ENCODE measurements at regions not wholly inside any gene's neighbourhood (a gene's known extent, or its start where the extent isn't known, plus 50 kb on each side); places are given as distances from the start of the nearest gene placed in this dataset.
"Not testable (repeated sequence)": the region's sequence is repeated elsewhere in the genome, so short reads cannot be mapped to it uniquely, and the experiment has no call there.

DNA sequence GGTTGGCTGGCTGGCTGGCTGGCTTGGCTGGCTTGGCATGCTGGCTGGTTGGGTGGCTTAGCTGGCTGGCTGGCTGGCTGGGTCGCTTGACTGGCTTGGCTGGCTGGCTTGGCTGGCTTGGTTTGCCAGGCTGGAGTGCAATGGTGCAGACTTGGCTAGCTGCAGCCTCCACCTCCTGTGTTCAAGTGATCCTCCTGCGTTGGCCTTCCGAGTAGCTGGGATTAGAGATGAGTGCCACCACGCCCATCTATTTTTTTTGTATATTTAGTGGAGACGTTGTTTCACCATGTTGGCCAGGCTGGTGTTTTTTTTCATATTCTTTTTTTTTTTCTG, 2809.5 kb downstream of the RPIA start:
- not testable (repeated sequence) for H3K4me1 Mint-ChIP-seq; H3K4me3 Mint-ChIP-seq; ATAC-seq; H3K27ac Mint-ChIP-seq; H3K27me3 Mint-ChIP-seq; DNase-seq; H3K9me3 ChIP-seq (ENCODE audit: control insufficient read depth, low read length, poor library complexity, severe bottlenecking); H3K36me3 Mint-ChIP-seq (ENCODE audit: low read depth)

DNA sequence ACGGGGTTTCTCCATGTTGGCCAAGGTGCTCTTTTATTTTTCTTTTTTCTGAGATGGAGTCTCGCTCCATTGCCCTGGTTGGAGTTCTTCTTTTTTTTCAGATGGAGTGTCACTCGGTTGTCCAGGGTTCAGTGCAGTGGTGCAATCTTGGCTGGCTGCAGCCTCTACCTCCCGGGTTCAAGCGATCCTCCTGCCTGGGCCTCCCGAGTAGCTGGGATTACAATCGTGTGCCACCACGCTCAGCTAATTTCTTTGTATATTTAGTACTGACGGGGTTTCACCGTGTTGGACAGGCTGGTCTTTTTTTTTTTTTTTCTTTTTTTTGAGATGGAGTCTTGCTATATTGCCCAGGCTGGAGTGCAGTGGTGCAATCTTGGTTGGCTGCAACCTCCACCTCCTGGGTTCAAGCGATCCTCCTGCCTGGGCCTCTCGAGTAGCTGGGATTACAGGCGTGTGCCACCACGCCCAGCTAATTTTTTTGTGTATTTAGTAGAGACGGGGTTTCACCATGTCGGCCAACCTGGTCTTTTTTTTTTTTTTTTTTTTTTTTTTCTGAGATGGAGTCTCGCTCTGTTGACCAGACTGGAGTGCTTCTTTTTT, 2810.1 kb downstream of the RPIA start:
- not testable (repeated sequence) for ATAC-seq; DNase-seq; H3K9me3 ChIP-seq (ENCODE audit: control insufficient read depth, low read length, poor library complexity, severe bottlenecking); H3K36me3 Mint-ChIP-seq (ENCODE audit: low read depth); H3K27ac Mint-ChIP-seq; H3K4me1 Mint-ChIP-seq; H3K27me3 Mint-ChIP-seq; H3K4me3 Mint-ChIP-seq

GRCh38 chr2:91503572-91503958, 2812.1 kb downstream of the RPIA start:
- H3K4me1 Mint-ChIP-seq; H3K27ac Mint-ChIP-seq; ATAC-seq; H3K36me3 Mint-ChIP-seq (ENCODE audit: low read depth); H3K9me3 ChIP-seq (ENCODE audit: control insufficient read depth, low read length, poor library complexity, severe bottlenecking); H3K4me3 Mint-ChIP-seq; H3K27me3 Mint-ChIP-seq; DNase-seq: not testable (repeated sequence)

DNA sequence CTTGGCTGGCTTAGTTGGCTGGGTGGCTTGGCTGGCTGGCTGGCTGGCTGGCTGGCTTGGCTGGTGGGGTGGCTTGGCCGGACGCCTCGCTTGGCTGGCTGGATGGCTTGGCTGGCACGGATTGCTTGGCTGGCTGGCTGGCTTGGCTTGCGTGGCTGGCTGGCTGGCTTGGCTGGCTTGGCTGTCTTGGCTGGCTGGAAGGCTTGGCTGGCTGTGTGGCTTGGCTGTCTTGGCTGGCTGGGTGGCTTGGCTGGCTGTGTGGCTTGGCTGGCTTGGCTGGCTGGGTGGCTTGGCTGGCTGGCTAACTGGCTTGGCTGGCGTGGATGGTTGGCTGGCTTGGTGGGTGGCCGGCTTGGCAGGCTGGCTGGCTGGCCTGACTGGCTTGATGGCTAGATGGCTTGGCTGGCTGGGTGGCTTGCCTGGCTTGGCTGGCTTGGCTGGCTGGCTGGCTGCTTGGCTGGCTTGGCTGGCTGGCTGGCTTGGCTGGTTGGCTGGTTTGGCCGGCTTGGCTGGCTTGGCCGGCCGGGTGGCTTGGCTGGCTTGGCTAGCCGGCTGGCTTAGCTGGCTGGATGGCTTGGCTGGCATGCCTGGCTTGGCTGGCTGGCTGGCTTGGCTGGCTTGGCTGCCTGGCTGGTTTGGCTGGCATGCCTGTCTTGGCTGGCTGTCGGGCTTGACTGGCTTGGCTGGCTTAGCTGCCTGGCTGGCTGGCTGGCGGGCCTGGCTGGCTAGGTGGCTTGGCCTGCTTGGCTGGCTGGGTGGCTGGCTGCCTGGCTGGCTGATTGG, 2812.7 kb downstream of the RPIA start:
- H3K9me3 ChIP-seq (ENCODE audit: control insufficient read depth, low read length, poor library complexity, severe bottlenecking); H3K4me1 Mint-ChIP-seq; H3K36me3 Mint-ChIP-seq (ENCODE audit: low read depth); H3K4me3 Mint-ChIP-seq; ATAC-seq; DNase-seq; H3K27me3 Mint-ChIP-seq; H3K27ac Mint-ChIP-seq: not testable (repeated sequence)

GRCh38 chr2:91508816-91509215, 2817.3 kb downstream of the RPIA start:
- not testable (repeated sequence) for ATAC-seq

GRCh38 chr2:91509276-91509675, 2817.8 kb downstream of the RPIA start:
- DNase-seq; H3K4me3 Mint-ChIP-seq; ATAC-seq; H3K27ac Mint-ChIP-seq; H3K27me3 Mint-ChIP-seq; H3K4me1 Mint-ChIP-seq; H3K36me3 Mint-ChIP-seq (ENCODE audit: low read depth); H3K9me3 ChIP-seq (ENCODE audit: control insufficient read depth, low read length, poor library complexity, severe bottlenecking): not testable (repeated sequence)

More at GRCh38 chr2:91508816-91509215, 2817.3 kb downstream of the RPIA start:
- not testable (repeated sequence) for H3K4me3 Mint-ChIP-seq; H3K9me3 ChIP-seq (ENCODE audit: control insufficient read depth, low read length, poor library complexity, severe bottlenecking); DNase-seq; H3K27ac Mint-ChIP-seq; H3K36me3 Mint-ChIP-seq (ENCODE audit: low read depth); H3K27me3 Mint-ChIP-seq; H3K4me1 Mint-ChIP-seq

GRCh38 chr2:91511166-91511565, 2819.7 kb downstream of the RPIA start:
- ATAC-seq; H3K36me3 Mint-ChIP-seq (ENCODE audit: low read depth); H3K27ac Mint-ChIP-seq; H3K27me3 Mint-ChIP-seq; DNase-seq; H3K4me1 Mint-ChIP-seq; H3K9me3 ChIP-seq (ENCODE audit: control insufficient read depth, low read length, poor library complexity, severe bottlenecking); H3K4me3 Mint-ChIP-seq: not testable (repeated sequence)

- not testable (repeated sequence) for H3K9me3 ChIP-seq (ENCODE audit: control insufficient read depth, low read length, poor library complexity, severe bottlenecking); H3K27me3 Mint-ChIP-seq; H3K36me3 Mint-ChIP-seq (ENCODE audit: low read depth); H3K4me1 Mint-ChIP-seq; H3K27ac Mint-ChIP-seq; H3K4me3 Mint-ChIP-seq; DNase-seq; ATAC-seq
Observed at GRCh38 chr2:91515966-91516365, 2824.5 kb downstream of the RPIA start.

DNA sequence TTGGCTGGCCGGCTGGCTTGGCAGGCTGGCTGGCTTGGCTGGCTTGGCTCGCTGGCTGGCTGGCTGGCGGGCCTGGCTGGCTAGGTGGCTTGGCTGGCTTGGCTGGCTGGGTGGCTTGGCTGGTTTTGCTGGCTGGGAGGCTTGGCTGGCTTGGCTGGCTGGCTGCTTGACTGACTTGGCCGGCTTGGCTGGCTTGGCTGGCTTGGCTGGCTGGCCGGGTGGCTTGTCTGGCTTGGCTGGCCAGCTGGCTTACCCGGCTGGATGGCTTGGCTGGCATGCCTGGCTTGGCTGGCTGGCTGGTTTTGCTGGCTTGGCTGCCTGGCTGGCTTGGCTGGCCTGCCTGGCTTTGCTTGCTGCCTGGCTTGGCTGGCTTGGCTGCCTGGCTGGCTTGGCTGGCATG, 2825.2 kb downstream of the RPIA start:
- not testable (repeated sequence) for ATAC-seq; DNase-seq; H3K4me3 Mint-ChIP-seq; H3K27me3 Mint-ChIP-seq; H3K4me1 Mint-ChIP-seq; H3K27ac Mint-ChIP-seq; H3K9me3 ChIP-seq (ENCODE audit: control insufficient read depth, low read length, poor library complexity, severe bottlenecking); H3K36me3 Mint-ChIP-seq (ENCODE audit: low read depth)

GRCh38 chr2:91517846-91518245, 2826.4 kb downstream of the RPIA start:
- not testable (repeated sequence) for H3K27ac Mint-ChIP-seq; H3K27me3 Mint-ChIP-seq; H3K9me3 ChIP-seq (ENCODE audit: control insufficient read depth, low read length, poor library complexity, severe bottlenecking); H3K4me3 Mint-ChIP-seq; H3K36me3 Mint-ChIP-seq (ENCODE audit: low read depth); ATAC-seq; DNase-seq; H3K4me1 Mint-ChIP-seq

DNA sequence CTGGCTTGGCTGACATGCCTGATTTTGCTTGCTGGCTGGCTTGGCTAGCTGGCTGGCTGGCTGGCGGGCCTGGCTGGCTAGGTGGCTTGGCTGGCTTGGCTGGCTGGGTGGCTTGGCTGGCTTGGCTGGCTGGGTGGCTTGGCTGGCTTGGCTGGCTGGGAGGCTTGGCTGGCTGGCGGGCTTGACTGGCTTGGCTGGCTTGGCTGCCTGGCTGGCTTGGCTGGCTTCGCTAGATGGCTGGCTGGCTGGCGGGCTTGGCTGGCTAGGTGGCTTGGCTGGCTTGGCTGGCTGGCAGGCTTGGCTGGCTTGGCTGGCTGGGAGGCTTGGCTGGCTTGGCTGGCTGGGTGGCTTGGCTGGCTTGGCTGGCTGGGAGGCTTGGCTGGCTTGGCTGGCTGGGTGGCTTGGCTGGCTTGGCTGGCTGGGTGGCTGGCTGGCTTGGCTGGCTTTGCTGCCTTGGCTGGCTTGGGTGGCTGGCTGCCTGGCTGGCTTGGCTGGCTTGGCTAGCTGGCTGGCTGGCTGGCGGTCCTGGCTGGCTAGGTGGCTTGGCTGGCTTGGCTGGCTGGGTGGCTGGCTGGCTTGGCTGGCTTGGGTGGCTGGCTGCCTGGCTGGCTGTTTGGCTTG, 2827.0 kb downstream of the RPIA start:
- not testable (repeated sequence) for H3K9me3 ChIP-seq (ENCODE audit: control insufficient read depth, low read length, poor library complexity, severe bottlenecking); H3K4me1 Mint-ChIP-seq; DNase-seq; H3K4me3 Mint-ChIP-seq; H3K27me3 Mint-ChIP-seq; H3K36me3 Mint-ChIP-seq (ENCODE audit: low read depth); H3K27ac Mint-ChIP-seq; ATAC-seq

- H3K9me3 ChIP-seq (ENCODE audit: control insufficient read depth, low read length, poor library complexity, severe bottlenecking); H3K27ac Mint-ChIP-seq; H3K36me3 Mint-ChIP-seq (ENCODE audit: low read depth); H3K27me3 Mint-ChIP-seq; DNase-seq; H3K4me1 Mint-ChIP-seq; ATAC-seq; H3K4me3 Mint-ChIP-seq: not testable (repeated sequence)
Observed at GRCh38 chr2:91519359-91519758, 2827.9 kb downstream of the RPIA start.

GRCh38 chr2:91519914-91520313, 2828.4 kb downstream of the RPIA start:
- not testable (repeated sequence) for H3K36me3 Mint-ChIP-seq (ENCODE audit: low read depth); H3K27ac Mint-ChIP-seq; H3K4me1 Mint-ChIP-seq; H3K9me3 ChIP-seq (ENCODE audit: control insufficient read depth, low read length, poor library complexity, severe bottlenecking); H3K4me3 Mint-ChIP-seq; DNase-seq; H3K27me3 Mint-ChIP-seq; ATAC-seq

- not testable (repeated sequence) for H3K36me3 Mint-ChIP-seq (ENCODE audit: low read depth); H3K4me1 Mint-ChIP-seq; DNase-seq
Observed at GRCh38 chr2:91520523-91520922, 2829.1 kb downstream of the RPIA start.

More at GRCh38 chr2:91520523-91520922, 2829.1 kb downstream of the RPIA start:
- not testable (repeated sequence) for H3K4me3 Mint-ChIP-seq; H3K27ac Mint-ChIP-seq; H3K9me3 ChIP-seq (ENCODE audit: control insufficient read depth, low read length, poor library complexity, severe bottlenecking); H3K27me3 Mint-ChIP-seq; ATAC-seq
